GM19193 (cell line): ENCODE measurements at regions not wholly inside any gene's neighbourhood (a gene's known extent, or its start where the extent isn't known, plus 50 kb on each side); places are given as distances from the start of the nearest gene placed in this dataset.

Experiments
- POLR2A ChIP-seq: IDR thresholded peaks from 4 replicates; pipeline ENCODE4 v1.6.1; 2011; ENCODE audit not compliant: insufficient read depth, insufficient read length; ENCODE audit errors: extremely low read depth

GRCh38 chr11:115660030-115660805 lies 156.0 kb upstream of the CADM1 start:
- TF ChIP-seq POLR2A: no peak

GRCh38 chr11:115659061-115659963 lies 155.1 kb upstream of the CADM1 start:
- TF ChIP-seq POLR2A: no peak

- TF ChIP-seq POLR2A: no peak
Observed at GRCh38 chr11:115657586-115657985, 153.4 kb upstream of the CADM1 start.

- TF ChIP-seq POLR2A: no peak
Observed at GRCh38 chr11:115656669-115657068, 152.5 kb upstream of the CADM1 start.

GRCh38 chr11:115656041-115656440 lies 151.8 kb upstream of the CADM1 start:
- TF ChIP-seq POLR2A: no peak

GRCh38 chr11:115654792-115655191 lies 150.6 kb upstream of the CADM1 start:
- TF ChIP-seq POLR2A: no peak

- TF ChIP-seq POLR2A: no peak
Observed at GRCh38 chr11:115653926-115654325, 149.7 kb upstream of the CADM1 start.

GRCh38 chr11:115653076-115653475 lies 148.9 kb upstream of the CADM1 start:
- TF ChIP-seq POLR2A: no peak

- no peak for TF ChIP-seq POLR2A
Observed at GRCh38 chr11:115652496-115652895, 148.3 kb upstream of the CADM1 start.

GRCh38 chr11:115652094-115652493 lies 147.9 kb upstream of the CADM1 start:
- no peak for TF ChIP-seq POLR2A

GRCh38 chr11:115649461-115649860 lies 145.2 kb upstream of the CADM1 start:
- no peak for TF ChIP-seq POLR2A

- TF ChIP-seq POLR2A: no peak
Observed at GRCh38 chr11:115645631-115646317, 141.6 kb upstream of the CADM1 start.

GRCh38 chr11:115644856-115645255 lies 140.6 kb upstream of the CADM1 start:
- no peak for TF ChIP-seq POLR2A

- no peak for TF ChIP-seq POLR2A
Observed at GRCh38 chr11:115643549-115644270, 139.5 kb upstream of the CADM1 start.
